NCI-H2107 (cell line): ENCODE measurements at regions not wholly inside any gene's neighbourhood (a gene's known extent, or its start where the extent isn't known, plus 50 kb on each side); places are given as distances from the start of the nearest gene placed in this dataset.

ENCODE experiments used
- DNase-seq: peaks from one replicate; lab custom pipeline; 2025; lab: John Stamatoyannopoulos, UW

- no peak for DNase-seq
These were observed 153.2 kb upstream of the HMCN1 start for GRCh38 chr1:185581020-185581419.

GRCh38 chr1:185578293-185578692 lies 155.9 kb upstream of the HMCN1 start:
- DNase-seq: no peak

- DNase-seq: no peak
These were observed 159.9 kb upstream of the HMCN1 start for GRCh38 chr1:185574139-185574875.

- DNase-seq: no peak
These were observed 160.5 kb upstream of the HMCN1 start for GRCh38 chr1:185573677-185574076.

- no peak for DNase-seq
These were observed 161.0 kb upstream of the HMCN1 start for GRCh38 chr1:185573162-185573561.

- DNase-seq: no peak
These were observed 163.2 kb upstream of the HMCN1 start for GRCh38 chr1:185570962-185571361.

- DNase-seq: no peak
These were observed 165.8 kb upstream of the HMCN1 start for GRCh38 chr1:185568155-185569123.

GRCh38 chr1:185567440-185567839 lies 166.8 kb upstream of the HMCN1 start:
- DNase-seq: no peak

- DNase-seq: peak; percentile 79
These were observed 167.2 kb upstream of the HMCN1 start for GRCh38 chr1:185566995-185567394.

GRCh38 chr1:185565302-185565701 lies 168.9 kb upstream of the HMCN1 start:
- no peak for DNase-seq

- no peak for DNase-seq
These were observed 169.4 kb upstream of the HMCN1 start for GRCh38 chr1:185564816-185565215.

- no peak for DNase-seq
These were observed 171.5 kb upstream of the HMCN1 start for GRCh38 chr1:185562461-185563359.

- no peak for DNase-seq
These were observed 172.6 kb upstream of the HMCN1 start for GRCh38 chr1:185561629-185562028.

GRCh38 chr1:185560760-185561159 lies 173.4 kb upstream of the HMCN1 start:
- no peak for DNase-seq

- peak; percentile 39 for DNase-seq
These were observed 174.4 kb upstream of the HMCN1 start for GRCh38 chr1:185559684-185560331.

- no peak for DNase-seq
These were observed 175.0 kb upstream of the HMCN1 start for GRCh38 chr1:185559151-185559550.

GRCh38 chr1:185556561-185556960 lies 177.6 kb upstream of the HMCN1 start:
- no peak for DNase-seq

GRCh38 chr1:185555743-185556142 lies 178.4 kb upstream of the HMCN1 start:
- DNase-seq: no peak

- DNase-seq: no peak
These were observed 183.2 kb upstream of the HMCN1 start for GRCh38 chr1:185551008-185551407.

- no peak for DNase-seq
These were observed 184.3 kb upstream of the HMCN1 start for GRCh38 chr1:185549906-185550305.

- no peak for DNase-seq
These were observed 188.2 kb upstream of the HMCN1 start for GRCh38 chr1:185546029-185546428.
